Amygdala (tissue), 56 donors: ENCODE measurements at regions not wholly inside any gene's neighbourhood (a gene's known extent, or its start where the extent isn't known, plus 50 kb on each side); places are given as distances from the start of the nearest gene placed in this dataset.
"Not testable (repeated sequence)": the region's sequence is repeated elsewhere in the genome, so short reads cannot be mapped to it uniquely, and the experiment has no call there.

Source experiments
- DNase-seq, 56 donors: peaks; one replicate each; lab custom pipeline; 2025; lab: John Stamatoyannopoulos, UW

DNA sequence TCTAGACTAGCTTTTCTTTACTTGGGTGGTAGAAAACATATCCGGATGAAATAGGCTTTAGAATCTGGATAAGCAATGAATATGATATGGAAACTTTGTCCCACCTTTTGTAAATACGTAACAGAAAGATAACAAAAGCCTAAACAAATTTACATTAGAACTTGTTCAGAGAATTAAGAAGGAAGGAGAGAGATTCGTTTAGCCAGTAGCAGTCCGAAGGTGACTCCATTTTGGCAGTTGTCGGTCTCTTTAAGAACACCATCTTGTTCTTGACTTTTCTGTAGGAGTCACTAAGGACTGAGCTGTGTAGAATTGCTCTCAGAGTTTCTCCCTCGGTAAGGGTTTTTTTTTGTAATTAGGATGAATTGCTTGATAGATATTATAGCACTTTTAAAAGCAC, 475.1 kb downstream of the PCNX1 start:
- no peak for DNase-seq

GRCh38 chr14:71383510-71383909, 476.3 kb downstream of the PCNX1 start:
- no peak for DNase-seq

DNA sequence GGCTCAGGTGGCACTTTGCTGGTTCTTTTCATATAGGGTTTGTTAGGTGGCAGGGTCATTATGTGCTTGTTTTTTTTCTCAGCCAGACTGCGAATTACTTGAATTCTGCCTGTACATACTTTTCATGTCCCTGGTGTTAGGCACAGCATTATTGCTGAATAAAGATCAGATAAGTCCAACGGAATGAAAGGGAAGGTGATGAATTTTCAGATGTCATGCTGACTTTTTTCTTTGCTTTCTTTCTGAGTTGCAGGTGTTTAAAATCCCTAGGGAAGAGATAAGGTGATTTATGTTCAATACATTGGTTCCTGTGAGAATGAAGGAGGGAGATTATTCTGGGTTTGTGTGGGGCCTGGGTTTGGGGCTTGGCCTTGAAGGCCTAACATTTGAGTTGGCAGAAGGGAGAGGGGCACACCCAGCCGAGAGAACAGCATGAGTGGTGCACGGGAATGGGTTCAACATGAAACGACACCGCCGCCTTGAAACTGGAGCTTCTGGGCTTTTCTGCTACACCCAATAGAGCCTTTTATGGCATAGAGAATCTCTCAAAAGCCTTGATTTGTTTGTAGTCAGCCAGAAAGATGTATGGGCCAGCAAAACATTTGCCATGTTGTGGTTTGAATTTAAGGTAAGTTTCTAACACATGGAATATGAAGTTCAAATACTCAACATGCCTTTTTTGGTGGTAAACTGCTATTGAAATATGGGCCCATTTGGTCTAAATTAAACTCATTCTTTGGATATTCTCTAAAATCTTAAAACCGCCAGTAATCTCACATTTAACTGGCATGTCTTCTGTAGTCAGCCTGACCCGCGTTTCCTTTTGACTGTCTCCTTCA, 477.0 kb downstream of the PCNX1 start:
- no peak for DNase-seq

GRCh38 chr14:71387753-71388152, 480.5 kb downstream of the PCNX1 start:
- DNase-seq, result no peak

GRCh38 chr14:71388336-71388735, 481.1 kb downstream of the PCNX1 start:
- DNase-seq, result no peak

DNA sequence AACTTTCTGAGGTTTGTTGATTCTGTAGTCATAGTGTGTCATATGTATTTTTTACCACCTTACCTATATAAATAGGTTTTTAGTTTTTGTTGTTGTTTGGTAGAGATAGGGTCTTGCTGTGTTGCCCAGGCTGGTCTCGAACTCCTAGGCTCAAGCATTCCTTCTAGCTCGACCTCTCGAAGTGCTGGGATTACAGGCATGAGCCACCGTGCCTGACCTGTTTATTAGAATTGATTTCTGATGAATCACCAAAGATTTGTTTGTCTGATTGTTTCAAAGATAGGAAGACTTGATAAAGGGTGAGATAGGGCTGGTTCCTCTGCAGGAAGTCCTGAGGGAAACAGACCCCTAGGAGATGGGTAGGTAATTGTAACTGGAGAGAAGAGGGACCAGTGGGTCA, 481.6 kb downstream of the PCNX1 start:
- no peak for DNase-seq

- DNase-seq, result no peak
These were observed 487.1 kb downstream of the PCNX1 start for GRCh38 chr14:71394386-71394785.

- DNase-seq, result no peak
These were observed 487.9 kb downstream of the PCNX1 start for GRCh38 chr14:71395151-71395604.

DNA sequence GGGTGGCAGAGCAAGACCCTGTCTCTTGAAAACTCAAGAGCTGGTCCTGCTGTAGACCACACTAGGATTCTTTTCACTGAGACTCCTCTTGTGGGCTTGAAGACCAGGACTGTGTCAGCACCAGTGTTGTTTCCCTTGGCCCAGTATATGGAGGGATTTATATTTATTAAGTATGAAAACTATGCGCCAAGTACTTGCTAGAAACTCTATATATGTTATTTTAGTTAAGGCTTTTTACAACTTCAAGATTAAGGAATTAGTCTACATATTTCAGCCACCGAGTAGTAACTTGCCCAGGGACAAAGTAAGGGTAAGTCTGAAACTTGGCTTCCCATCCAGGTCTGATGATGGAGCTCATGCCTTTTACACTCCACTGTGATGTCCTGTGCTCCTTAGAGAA, 488.4 kb downstream of the PCNX1 start:
- DNase-seq, result no peak

GRCh38 chr14:71396050-71396677, 488.9 kb downstream of the PCNX1 start:
- DNase-seq, result no peak

- no peak for DNase-seq
These were observed 490.1 kb downstream of the PCNX1 start for GRCh38 chr14:71397371-71397770.

GRCh38 chr14:71398450-71398849, 491.2 kb downstream of the PCNX1 start:
- DNase-seq, result no peak

- no peak for DNase-seq
These were observed 491.8 kb downstream of the PCNX1 start for GRCh38 chr14:71399057-71399487.

- no peak for DNase-seq
These were observed 493.6 kb downstream of the PCNX1 start for GRCh38 chr14:71400871-71401321.

DNA sequence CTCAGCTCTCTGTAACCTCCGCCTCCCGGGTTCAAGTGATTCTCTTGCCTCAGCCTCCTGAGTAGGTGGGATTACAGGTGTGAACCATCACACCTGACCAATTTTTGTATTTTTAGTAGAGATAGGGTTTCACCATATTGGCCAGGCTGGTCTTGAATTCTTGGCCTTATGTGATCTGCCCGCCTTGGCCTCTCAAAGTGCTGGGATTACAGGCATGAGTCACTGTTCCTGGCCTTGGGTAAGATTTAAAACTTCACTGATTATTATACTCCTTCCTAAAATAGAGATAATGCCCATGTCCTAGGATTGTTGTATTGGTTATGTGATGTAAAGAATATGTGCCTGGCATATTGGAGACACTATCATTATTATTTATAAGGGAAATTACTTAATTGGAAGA, 495.2 kb downstream of the PCNX1 start:
- not testable (repeated sequence) for DNase-seq

DNA sequence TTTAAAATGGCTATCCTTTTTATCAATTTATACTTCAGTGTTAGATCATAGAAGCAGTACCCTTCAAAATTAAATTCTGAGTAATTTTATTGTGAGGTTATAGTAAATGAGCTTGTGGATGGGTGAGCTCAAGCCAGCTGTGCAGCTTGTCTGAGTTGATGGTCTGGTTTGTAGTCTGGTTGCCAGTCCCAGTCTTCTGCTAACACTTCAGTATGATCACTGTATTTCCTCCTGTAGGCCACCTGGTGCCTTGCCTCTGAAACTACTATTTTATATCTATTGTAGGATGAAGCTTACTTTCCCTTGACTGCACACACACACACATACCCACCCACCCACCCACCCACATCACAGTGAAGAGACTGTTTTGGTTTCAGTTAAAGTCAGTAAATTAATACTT, 496.4 kb downstream of the PCNX1 start:
- DNase-seq, result no peak

GRCh38 chr14:71405676-71406075, 498.4 kb downstream of the PCNX1 start:
- DNase-seq, result no peak

GRCh38 chr14:71408362-71409030, 501.2 kb downstream of the PCNX1 start:
- DNase-seq, result no peak

DNA sequence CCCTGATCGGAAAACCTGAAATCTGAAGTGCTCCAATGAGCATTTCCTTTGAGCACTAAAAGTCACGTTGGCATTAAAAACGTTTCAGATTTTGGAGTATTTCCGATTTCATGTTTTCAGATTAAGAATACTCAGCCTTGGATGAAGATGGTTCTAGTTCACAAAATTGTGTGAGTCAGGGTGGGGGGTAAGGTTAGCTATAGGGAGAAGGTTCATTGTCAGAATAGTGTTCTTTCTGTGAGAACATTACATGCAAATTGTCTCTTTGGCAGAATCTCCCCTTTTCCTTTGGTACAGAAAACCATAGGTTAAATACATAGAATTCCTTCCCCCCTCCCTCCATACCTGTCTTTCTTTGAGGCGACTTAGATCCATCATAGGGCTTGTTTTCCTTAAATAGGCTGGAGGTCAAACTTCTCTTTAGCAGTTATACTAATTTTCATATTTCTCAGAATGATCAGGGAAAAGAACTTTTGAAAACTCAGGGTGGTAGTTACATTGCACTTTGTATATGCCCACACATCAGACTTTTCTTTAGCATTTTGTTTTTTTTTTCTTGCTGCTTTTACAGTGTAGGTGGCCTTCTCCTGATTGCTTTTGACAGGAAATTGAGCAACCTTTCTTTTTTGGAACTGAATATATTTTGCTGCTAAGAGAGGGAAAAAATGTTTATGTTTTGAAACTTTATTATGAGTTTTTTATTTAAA, 503.5 kb downstream of the PCNX1 start:
- no peak for DNase-seq

DNA sequence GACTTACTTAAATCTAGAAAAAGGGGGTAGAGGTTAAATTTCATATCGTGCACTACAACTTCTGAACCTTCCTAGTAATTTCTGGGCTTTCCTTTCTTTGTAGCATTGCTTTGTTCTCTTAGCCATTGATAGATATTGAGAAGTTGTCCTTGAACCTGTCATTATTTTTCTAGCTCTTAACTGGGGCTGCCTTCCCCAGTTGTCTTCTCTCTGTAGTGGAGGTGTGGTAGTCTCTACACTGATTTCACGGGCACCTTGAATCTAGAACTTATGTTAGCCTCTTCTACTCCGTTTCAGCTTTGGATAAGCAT, 504.0 kb downstream of the PCNX1 start:
- DNase-seq, result no peak

DNA sequence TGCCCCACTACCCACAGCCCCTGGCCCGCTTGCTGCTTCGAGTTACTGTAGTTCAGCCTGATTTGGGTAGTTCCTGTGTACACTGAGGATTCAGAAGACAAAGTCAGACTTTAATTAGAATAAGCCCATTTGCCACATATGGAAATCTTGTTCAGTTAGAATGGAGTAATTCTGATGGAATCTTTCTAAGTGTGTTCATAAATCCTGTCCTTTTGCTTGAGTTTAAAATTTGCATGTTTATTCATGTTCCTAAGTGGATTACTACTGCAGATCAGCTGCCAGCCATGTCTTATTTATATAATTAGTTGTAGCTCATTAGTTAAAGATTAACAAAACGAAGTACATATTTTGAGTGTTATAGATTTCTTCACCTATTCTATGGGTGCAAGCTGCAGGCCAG, 504.5 kb downstream of the PCNX1 start:
- DNase-seq, result no peak
